GM23248 (cell line): ENCODE measurements at regions not wholly inside any gene's neighbourhood (a gene's known extent, or its start where the extent isn't known, plus 50 kb on each side); places are given as distances from the start of the nearest gene placed in this dataset.

ENCODE experiments used
- DNase-seq: peaks from one replicate; pipeline ENCODE4 v3.0.0-alpha.2; 2015
- H2AFZ ChIP-seq: fragments of 200-600 bp; sonication (generic); 2 replicates; pipeline ENCODE4 v1.6.1; 2016; ENCODE audit warnings: antibody characterized with exemption
- H3F3A ChIP-seq: fragments of 200-600 bp; sonication (generic); 2 replicates; pipeline ENCODE4 v1.6.1; 2016; ENCODE audit warnings: mild to moderate bottlenecking, antibody characterized with exemption, mixed run types; ENCODE audit not compliant: insufficient read depth
- H3K27ac ChIP-seq: fragments of 200-600 bp; sonication (generic); 2 replicates; pipeline ENCODE4 v1.5.1; 2016; ENCODE audit warnings: mild to moderate bottlenecking
- H3K27me3 ChIP-seq: fragments of 200-600 bp; sonication (generic); replicated peaks from 2 replicates; pipeline ENCODE4 v1.6.1; 2016; ENCODE audit warnings: mild to moderate bottlenecking; ENCODE audit not compliant: insufficient read depth
- H3K36me3 ChIP-seq: fragments of 200-600 bp; sonication (generic); 2 replicates; pipeline ENCODE4 v1.6.1; 2016; ENCODE audit warnings: low read depth, mild to moderate bottlenecking
- H3K4me1 ChIP-seq: fragments of 200-600 bp; sonication (generic); 2 replicates; pipeline ENCODE4 v1.6.1; 2016; ENCODE audit warnings: mild to moderate bottlenecking; ENCODE audit not compliant: insufficient read depth
- H3K4me2 ChIP-seq: fragments of 200-600 bp; sonication (generic); one replicate; pipeline ENCODE4 v1.6.1; 2016; ENCODE audit warnings: mild to moderate bottlenecking; ENCODE audit not compliant: unreplicated experiment
- H3K4me3 ChIP-seq: fragments of 200-600 bp; sonication (generic); 2 replicates; pipeline ENCODE4 v1.5.1; 2016; ENCODE audit warnings: mild to moderate bottlenecking
- H3K79me2 ChIP-seq: fragments of 200-600 bp; sonication (generic); 2 replicates; pipeline ENCODE4 v1.6.1; 2016; ENCODE audit warnings: mild to moderate bottlenecking; ENCODE audit not compliant: insufficient read depth
- H3K9ac ChIP-seq: fragments of 200-600 bp; sonication (generic); 2 replicates; pipeline ENCODE4 v1.6.1; 2016; ENCODE audit warnings: mild to moderate bottlenecking
- H3K9me2 ChIP-seq: fragments of 200-600 bp; sonication (generic); 2 replicates; pipeline ENCODE4 v1.6.1; 2016; ENCODE audit warnings: mixed run types, mild to moderate bottlenecking, moderate library complexity; ENCODE audit not compliant: insufficient read depth
- H3K9me3 ChIP-seq: fragments of 200-600 bp; sonication (generic); one replicate; pipeline ENCODE4 v1.6.1; 2017; ENCODE audit warnings: low read depth
- H4K20me1 ChIP-seq: fragments of 200-600 bp; sonication (generic); 2 replicates; pipeline ENCODE4 v1.6.0; 2016; ENCODE audit not compliant: insufficient read depth
- EZH2 ChIP-seq: fragments of 200-600 bp; sonication (generic); IDR thresholded peaks from 2 replicates; pipeline ENCODE4 v1.6.1; 2018; ENCODE audit warnings: antibody characterized with exemption, mild to moderate bottlenecking; ENCODE audit not compliant: insufficient read depth, poor library complexity, severe bottlenecking
- EZH2phosphoT487 ChIP-seq: fragments of 200-600 bp; sonication (generic); IDR thresholded peaks from 2 replicates; pipeline ENCODE4 v1.6.1; 2018; ENCODE audit warnings: antibody characterized with exemption, moderate library complexity, mild to moderate bottlenecking, low read depth; ENCODE audit not compliant: insufficient read depth
- WGBS, 2 experiments: methylation state at CpG; one replicate each; pipeline ENCODE4 v1.1.6; 2015 to 2017; ENCODE audit warnings: low lambda C conversion rate in 2 of 2, low coverage in 1 of 2; ENCODE audit errors: missing lambda C conversion rate in 2 of 2; 5-methylcytosine and 5-hydroxymethylcytosine counted together
- in situ Hi-C: fragments of 300-500 bp; cut with MboI; formaldehyde crosslinking; loops from 2 replicates; pipeline ENCODE4 v1.15.0; 2020

DNA sequence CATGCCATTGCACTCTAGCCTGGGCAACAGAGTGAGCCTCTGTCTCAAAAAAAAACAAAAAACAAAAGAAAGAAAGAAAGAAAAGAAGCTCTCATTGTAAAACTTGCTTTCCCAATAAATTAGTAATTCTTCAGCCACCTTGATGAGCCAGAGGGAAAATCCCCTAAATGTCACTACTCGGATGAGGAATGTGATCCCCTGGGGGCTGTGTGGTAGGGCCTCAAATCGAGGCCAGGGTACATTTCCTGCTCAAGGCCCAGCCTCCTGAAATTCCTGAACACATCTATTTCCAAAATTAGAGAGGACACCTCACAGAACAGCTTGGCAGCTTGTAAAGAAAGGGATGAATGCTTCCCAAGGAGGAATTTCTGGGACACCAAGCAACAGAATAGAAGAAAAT, 147.1 kb upstream of the SESN3 start:
- no peak overlapping the region for H2AFZ ChIP-seq
- no peak overlapping the region for H3K27ac ChIP-seq
- no peaks in the 10 kb centered on the region for H3K27me3 ChIP-seq
- in situ Hi-C loops: no loop called here
- no peaks in the 10 kb centered on the region for H3K79me2 ChIP-seq
- H3F3A ChIP-seq: peaks cover 23% of the 10 kb centered on the region
- no peaks in the 10 kb centered on the region for H3K9me3 ChIP-seq
- H3K4me3 ChIP-seq: no peak overlapping the region
- peaks cover 31% of the 10 kb centered on the region for H3K4me1 ChIP-seq
- TF ChIP-seq EZH2phosphoT487: no peak
- no peak for TF ChIP-seq EZH2
- H4K20me1 ChIP-seq: no peaks in the 10 kb centered on the region
- H3K9me2 ChIP-seq: no peaks in the 10 kb centered on the region
- no peak overlapping the region for H3K4me2 ChIP-seq
- no peak overlapping the region for H3K9ac ChIP-seq
- no peaks in the 10 kb centered on the region for H3K36me3 ChIP-seq
- 6 to 10% methylated on average over 2 of the region's 2 CpGs for WGBS, 2 experiments
- DNase-seq: peak; percentile 40

GRCh38 chr11:95375886-95376285, 144.9 kb upstream of the SESN3 start:
- H3K27ac ChIP-seq: peak overlapping the region; percentile 81
- H3K4me2 ChIP-seq: peak overlapping the region; percentile 24
- H3K27me3 ChIP-seq: no peaks in the 10 kb centered on the region
- in situ Hi-C loops: no loop called here
- peak overlapping the region; percentile 23 for H3K9ac ChIP-seq
- WGBS, 2 experiments: 0% methylated on average over 3 of the region's 3 CpGs
- no peaks in the 10 kb centered on the region for H3K36me3 ChIP-seq
- H4K20me1 ChIP-seq: no peaks in the 10 kb centered on the region
- DNase-seq: peak; percentile 98
- no peak overlapping the region for H3K4me3 ChIP-seq
- H3F3A ChIP-seq: peaks cover 23% of the 10 kb centered on the region
- H2AFZ ChIP-seq: no peak overlapping the region
- H3K9me2 ChIP-seq: no peaks in the 10 kb centered on the region
- no peaks in the 10 kb centered on the region for H3K79me2 ChIP-seq
- H3K9me3 ChIP-seq: no peaks in the 10 kb centered on the region
- peaks cover 31% of the 10 kb centered on the region for H3K4me1 ChIP-seq
- TF ChIP-seq EZH2phosphoT487: 0 out of 2 replicates have a peak, but pooled peaks have one; percentile 29
- no peak for TF ChIP-seq EZH2

- H3K9me2 ChIP-seq: no peaks in the 10 kb centered on the region
- DNase-seq: peak; percentile 72
- no peaks in the 10 kb centered on the region for H3K79me2 ChIP-seq
- H3K36me3 ChIP-seq: no peaks in the 10 kb centered on the region
- H3K9ac ChIP-seq: peak overlapping the region; percentile 23
- in situ Hi-C loops: no loop called here
- no peaks in the 10 kb centered on the region for H3K9me3 ChIP-seq
- H3K4me3 ChIP-seq: no peak overlapping the region
- H4K20me1 ChIP-seq: no peaks in the 10 kb centered on the region
- H3K4me1 ChIP-seq: peaks cover 31% of the 10 kb centered on the region
- H3K27me3 ChIP-seq: no peaks in the 10 kb centered on the region
- H2AFZ ChIP-seq: no peak overlapping the region
- peak overlapping the region; percentile 17 for H3K4me2 ChIP-seq
- WGBS, 2 experiments: 45 to 56% methylated on average over 1 of the region's 1 CpG
- H3F3A ChIP-seq: peaks cover 23% of the 10 kb centered on the region
- H3K27ac ChIP-seq: peak overlapping the region; percentile 81
- TF ChIP-seq EZH2 (no peak), EZH2phosphoT487 (no peak)
Observed at GRCh38 chr11:95375451-95375850, 144.4 kb upstream of the SESN3 start.

GRCh38 chr11:95374105-95374504, 143.1 kb upstream of the SESN3 start:
- Histone ChIP-seq H2AFZ (no peak overlapping the region), H3K4me3 (no peak overlapping the region), H3K4me2 (no peak overlapping the region), H3K9ac (no peak overlapping the region), H3F3A (peaks cover 23% of the 10 kb centered on the region), H4K20me1 (no peaks in the 10 kb centered on the region), H3K9me3 (no peaks in the 10 kb centered on the region), H3K9me2 (no peaks in the 10 kb centered on the region), H3K79me2 (no peaks in the 10 kb centered on the region), H3K36me3 (no peaks in the 10 kb centered on the region), H3K27ac (no peak overlapping the region), H3K27me3 (no peaks in the 10 kb centered on the region), H3K4me1 (peaks cover 31% of the 10 kb centered on the region)
- 93 to 95% methylated on average over 4 of the region's 4 CpGs for WGBS, 2 experiments
- in situ Hi-C loops: no loop called here
- DNase-seq: no peak
- no peak for TF ChIP-seq EZH2phosphoT487
- no peak for TF ChIP-seq EZH2

DNA sequence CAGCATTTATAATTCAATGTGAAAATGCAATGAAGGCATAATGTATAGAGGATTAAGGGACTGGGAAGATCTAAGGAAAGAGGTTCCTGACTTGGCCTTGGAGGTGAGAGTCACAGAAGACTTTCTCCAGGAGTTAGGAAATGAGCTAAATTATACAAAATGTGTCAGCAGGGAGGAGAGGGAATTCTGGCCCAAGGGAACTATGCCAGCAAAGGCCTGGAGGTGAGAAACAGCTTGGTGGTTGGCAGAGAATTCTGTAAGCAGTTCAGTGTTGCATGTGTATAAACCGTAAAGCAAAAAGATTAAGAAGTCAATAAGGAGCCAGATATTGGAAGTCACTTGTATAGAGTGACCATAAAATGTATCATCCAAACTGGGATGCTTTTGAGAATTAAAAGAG, 142.2 kb upstream of the SESN3 start:
- no peak for DNase-seq
- no peak overlapping the region for H3K4me3 ChIP-seq
- H3K9me2 ChIP-seq: no peaks in the 10 kb centered on the region
- peaks cover 23% of the 10 kb centered on the region for H3F3A ChIP-seq
- no peaks in the 10 kb centered on the region for H3K36me3 ChIP-seq
- H3K9ac ChIP-seq: no peak overlapping the region
- WGBS, 2 experiments: 93 to 100% methylated on average over 1 of the region's 1 CpG
- in situ Hi-C loops: no loop called here
- no peak overlapping the region for H2AFZ ChIP-seq
- H3K27ac ChIP-seq: no peak overlapping the region
- no peaks in the 10 kb centered on the region for H4K20me1 ChIP-seq
- peaks cover 30% of the 10 kb centered on the region for H3K4me1 ChIP-seq
- H3K4me2 ChIP-seq: no peak overlapping the region
- TF ChIP-seq EZH2phosphoT487 (no peak), EZH2 (no peak)
- H3K9me3 ChIP-seq: no peaks in the 10 kb centered on the region
- H3K27me3 ChIP-seq: no peaks in the 10 kb centered on the region
- no peaks in the 10 kb centered on the region for H3K79me2 ChIP-seq
